ENCODE measurements at regions not wholly inside any gene's neighbourhood (a gene's known extent, or its start where the extent isn't known, plus 50 kb on each side); places are given as distances from the start of the nearest gene placed in this dataset.

GRCh38 chr6:19771753-19772336, 65.3 kb upstream of the ID4 start:
- TF ChIP-seq POLR2A (IDR thresholded peaks at IDR 0.05; ENCODE audit: control extremely low read depth in 1 of 2, low read depth in 2 of 2, low read length in 2 of 2) (no peak), POLR2AphosphoS5 (IDR thresholded peaks at IDR 0.05; ENCODE audit: low read depth, low read length) (no peak), KDM1A (IDR thresholded peaks at IDR 0.05; ENCODE audit: borderline replicate concordance, low read length) (no peak), EZH2 (IDR thresholded peaks at IDR 0.05; ENCODE audit: low read depth, low read length, severe bottlenecking) (no peak), BCL11A (IDR thresholded peaks at IDR 0.05; ENCODE audit: low read depth in 2 of 2, low read length in 2 of 2) (no peak), RNF2 (IDR thresholded peaks at IDR 0.05; ENCODE audit: borderline replicate concordance, low read depth, low read length, missing control alignments, poor library complexity, severe bottlenecking) (no peak), CEBPB (IDR thresholded peaks at IDR 0.05; ENCODE audit: low read depth, low read length) (no peak)
- TF ChIP-seq, protein P1, sequence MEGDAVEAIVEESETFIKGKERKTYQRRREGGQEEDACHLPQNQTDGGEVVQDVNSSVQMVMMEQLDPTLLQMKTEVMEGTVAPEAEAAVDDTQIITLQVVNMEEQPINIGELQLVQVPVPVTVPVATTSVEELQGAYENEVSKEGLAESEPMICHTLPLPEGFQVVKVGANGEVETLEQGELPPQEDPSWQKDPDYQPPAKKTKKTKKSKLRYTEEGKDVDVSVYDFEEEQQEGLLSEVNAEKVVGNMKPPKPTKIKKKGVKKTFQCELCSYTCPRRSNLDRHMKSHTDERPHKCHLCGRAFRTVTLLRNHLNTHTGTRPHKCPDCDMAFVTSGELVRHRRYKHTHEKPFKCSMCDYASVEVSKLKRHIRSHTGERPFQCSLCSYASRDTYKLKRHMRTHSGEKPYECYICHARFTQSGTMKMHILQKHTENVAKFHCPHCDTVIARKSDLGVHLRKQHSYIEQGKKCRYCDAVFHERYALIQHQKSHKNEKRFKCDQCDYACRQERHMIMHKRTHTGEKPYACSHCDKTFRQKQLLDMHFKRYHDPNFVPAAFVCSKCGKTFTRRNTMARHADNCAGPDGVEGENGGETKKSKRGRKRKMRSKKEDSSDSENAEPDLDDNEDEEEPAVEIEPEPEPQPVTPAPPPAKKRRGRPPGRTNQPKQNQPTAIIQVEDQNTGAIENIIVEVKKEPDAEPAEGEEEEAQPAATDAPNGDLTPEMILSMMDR (IDR thresholded peaks at IDR 0.05; ENCODE audit: control extremely low read depth in 1 of 3, insufficient read depth in 1 of 3, low read depth in 1 of 3, low read length in 3 of 3), result no peak

Data from H1 (cell line).